ENCODE measurements at regions not wholly inside any gene's neighbourhood (a gene's known extent, or its start where the extent isn't known, plus 50 kb on each side); places are given as distances from the start of the nearest gene placed in this dataset.
"Not testable (repeated sequence)": the region's sequence is repeated elsewhere in the genome, so short reads cannot be mapped to it uniquely, and the experiment has no call there.

- DNase-seq (ENCODE audit: low read depth): not testable (repeated sequence)
These were observed 315.3 kb upstream of the SGK1 start for GRCh38 chr6:134632982-134633940.

- no peak for DNase-seq (ENCODE audit: low read depth)
These were observed 314.1 kb upstream of the SGK1 start for GRCh38 chr6:134632024-134632423.

- no peak for DNase-seq (ENCODE audit: low read depth)
These were observed 313.5 kb upstream of the SGK1 start for GRCh38 chr6:134631398-134631924.

- DNase-seq (ENCODE audit: low read depth): no peak
These were observed 312.7 kb upstream of the SGK1 start for GRCh38 chr6:134630508-134631121.

- no peak for DNase-seq (ENCODE audit: low read depth)
These were observed 310.2 kb upstream of the SGK1 start for GRCh38 chr6:134628154-134628553.

GRCh38 chr6:134627707-134628106, 309.8 kb upstream of the SGK1 start:
- DNase-seq (ENCODE audit: low read depth): no peak

- DNase-seq (ENCODE audit: low read depth): no peak
These were observed 308.7 kb upstream of the SGK1 start for GRCh38 chr6:134626589-134626988.

GRCh38 chr6:134626086-134626485, 308.2 kb upstream of the SGK1 start:
- no peak for DNase-seq (ENCODE audit: low read depth)

GRCh38 chr6:134624781-134625180, 306.9 kb upstream of the SGK1 start:
- DNase-seq (ENCODE audit: low read depth): no peak

- DNase-seq (ENCODE audit: low read depth): no peak
These were observed 305.5 kb upstream of the SGK1 start for GRCh38 chr6:134623401-134623800.

GRCh38 chr6:134622382-134623173, 304.7 kb upstream of the SGK1 start:
- no peak for DNase-seq (ENCODE audit: low read depth)

GRCh38 chr6:134621858-134622257, 303.9 kb upstream of the SGK1 start:
- no peak for DNase-seq (ENCODE audit: low read depth)

GRCh38 chr6:134619789-134620188, 301.9 kb upstream of the SGK1 start:
- no peak for DNase-seq (ENCODE audit: low read depth)

GRCh38 chr6:134619077-134619476, 301.2 kb upstream of the SGK1 start:
- no peak for DNase-seq (ENCODE audit: low read depth)

GRCh38 chr6:134614606-134615485, 296.9 kb upstream of the SGK1 start:
- no peak for DNase-seq (ENCODE audit: low read depth)

- DNase-seq (ENCODE audit: low read depth): not testable (repeated sequence)
These were observed 294.2 kb upstream of the SGK1 start for GRCh38 chr6:134612128-134612527.

GRCh38 chr6:134610411-134610810, 292.5 kb upstream of the SGK1 start:
- no peak for DNase-seq (ENCODE audit: low read depth)

GRCh38 chr6:134609716-134610261, 291.9 kb upstream of the SGK1 start:
- DNase-seq (ENCODE audit: low read depth): no peak

- no peak for DNase-seq (ENCODE audit: low read depth)
These were observed 289.5 kb upstream of the SGK1 start for GRCh38 chr6:134607411-134607810.

GRCh38 chr6:134605034-134605433, 287.1 kb upstream of the SGK1 start:
- DNase-seq (ENCODE audit: low read depth): no peak

All from stimulated activated CD8-positive, alpha-beta memory T cell treated with anti-CD3 and anti-CD28 coated beads, Interleukin-15, amount 100 ng/mL, for 1 hour (primary cell).